Activated CD4-positive, alpha-beta T cell treated with anti-CD3 and anti-CD28 coated beads for 24 hours (primary cell): ENCODE measurements at regions not wholly inside any gene's neighbourhood (a gene's known extent, or its start where the extent isn't known, plus 50 kb on each side); places are given as distances from the start of the nearest gene placed in this dataset.
"Not testable (repeated sequence)": the region's sequence is repeated elsewhere in the genome, so short reads cannot be mapped to it uniquely, and the experiment has no call there.

Source experiments
- DNase-seq, 2 donors: peaks; one replicate each; pipeline ENCODE4 v3.0.0-alpha.2; 2020; ENCODE audit warnings: low read depth in 2 of 2

GRCh38 chr12:62006076-62006732 is 254.0 kb upstream of the USP15 start:
- peak in 1 of 2 donors; percentile 1 for DNase-seq

- no peak for DNase-seq
Measured at GRCh38 chr12:62008703-62009102, 251.5 kb upstream of the USP15 start.

GRCh38 chr12:62009445-62009844 is 250.8 kb upstream of the USP15 start:
- no peak for DNase-seq

GRCh38 chr12:62010331-62010906 is 249.8 kb upstream of the USP15 start:
- DNase-seq, result not testable (repeated sequence)

GRCh38 chr12:62010973-62011372 is 249.2 kb upstream of the USP15 start:
- DNase-seq, result not testable (repeated sequence)

GRCh38 chr12:62014330-62014729 is 245.9 kb upstream of the USP15 start:
- DNase-seq, result no peak

- no peak for DNase-seq
Measured at GRCh38 chr12:62016021-62016420, 244.2 kb upstream of the USP15 start.

GRCh38 chr12:62021808-62022207 is 238.4 kb upstream of the USP15 start:
- no peak for DNase-seq

GRCh38 chr12:62028536-62028935 is 231.7 kb upstream of the USP15 start:
- DNase-seq, result no peak

GRCh38 chr12:62032870-62033269 is 227.3 kb upstream of the USP15 start:
- DNase-seq, result no peak

GRCh38 chr12:62044450-62045135 is 215.6 kb upstream of the USP15 start:
- no peak for DNase-seq

- DNase-seq, result no peak
Measured at GRCh38 chr12:62045211-62045610, 215.0 kb upstream of the USP15 start.

- no peak for DNase-seq
Measured at GRCh38 chr12:62050785-62051184, 209.4 kb upstream of the USP15 start.

- no peak for DNase-seq
Measured at GRCh38 chr12:62069976-62070375, 190.2 kb upstream of the USP15 start.

GRCh38 chr12:62073236-62073635 is 187.0 kb upstream of the USP15 start:
- not testable (repeated sequence) for DNase-seq

GRCh38 chr12:62075870-62076269 is 184.3 kb upstream of the USP15 start:
- no peak for DNase-seq

- no peak for DNase-seq
Measured at GRCh38 chr12:62078020-62078419, 182.2 kb upstream of the USP15 start.

- DNase-seq, result no peak
Measured at GRCh38 chr12:62082448-62082847, 177.8 kb upstream of the USP15 start.

GRCh38 chr12:62098132-62098531 is 162.1 kb upstream of the USP15 start:
- DNase-seq, result no peak

- no peak for DNase-seq
Measured at GRCh38 chr12:62103748-62104147, 156.5 kb upstream of the USP15 start.

GRCh38 chr12:62106547-62107185 is 153.5 kb upstream of the USP15 start:
- no peak for DNase-seq

- DNase-seq, result no peak
Measured at GRCh38 chr12:62113366-62114011, 146.7 kb upstream of the USP15 start.
